HCT116 (cell line): ENCODE measurements at regions not wholly inside any gene's neighbourhood (a gene's known extent, or its start where the extent isn't known, plus 50 kb on each side); places are given as distances from the start of the nearest gene placed in this dataset.

Experiments
- ATAC-seq: fragments of 200-7000 bp; cut with Tn5 transposase; 2 replicates; pipeline ENCODE4 v1.9.1; 2020; ENCODE audit warnings: mild to moderate bottlenecking, moderate library complexity
- BruUV-seq: library from RNA; stranded (reverse); fragments of 400-500 nt; replicated peaks from 2 replicates; lab custom pipeline; 2021; lab: Mats Ljungman, UMichigan
- CTCF ChIA-PET: fragments of 300-600 bp; sonication (Branson Sonifier 250); formaldehyde crosslinking; loops from one replicate; lab custom pipeline; 2021; ENCODE audit warnings: antibody characterized with exemption; lab: Charles Lee
- POLR2A ChIA-PET: fragments of 300-600, 350-600 bp; sonication (Branson Sonifier 250); formaldehyde crosslinking; loops from one replicate; lab custom pipeline; 2021; ENCODE audit warnings: antibody characterized with exemption; lab: Charles Lee
- RAD21 ChIA-PET, 2 experiments: fragments of 300-600 bp; sonication (Branson Sonifier 250); formaldehyde crosslinking; loops; one replicate each; lab custom pipeline; 2023; ENCODE audit warnings: low total read pairs in 2 of 2; ENCODE audit not compliant: uncharacterized antibody in 2 of 2, unreplicated experiment in 2 of 2, low non-redundant PET in 1 of 2; lab: Charles Lee
- DNase-seq: peaks from one replicate; pipeline ENCODE4 v3.0.0-alpha.2; 2010; ENCODE audit warnings: low read depth, low spot score
- H2AFZ ChIP-seq: fragments of 200-600 bp; shearing (Covaris generic), sonication (generic); 2 replicates; pipeline ENCODE4 v1.6.1; 2017; ENCODE audit warnings: low read depth, mixed run types, mixed read lengths, antibody characterized with exemption, low read length; ENCODE audit not compliant: poor library complexity, severe bottlenecking
- H3K27ac ChIP-seq: 2 replicates; pipeline ENCODE4 v1.5.1; 2012; ENCODE audit warnings: low read depth, low read length
- H3K27me3 ChIP-seq: fragments of 200-600 bp; sonication (generic); 2 replicates; pipeline ENCODE4 v1.6.1; 2016; ENCODE audit warnings: mixed run types, low read length, mixed read lengths; ENCODE audit not compliant: insufficient read depth
- H3K36me3 ChIP-seq, 2 experiments: fragments of 200-500 bp in 1 of 2; fragments of 200-600 bp in 1 of 2; sonication (Bioruptor generic) in 1 of 2; sonication (generic) in 1 of 2; 2 replicates each; pipeline versions ENCODE4 v1.5.1 to v1.6.1; 2014 to 2016; ENCODE audit warnings: low read length in 2 of 2, inconsistent platforms in 1 of 2, mixed read lengths in 1 of 2, mixed run types in 1 of 2; ENCODE audit not compliant: insufficient read depth in 2 of 2, control insufficient read depth in 1 of 2
- H3K4me1 ChIP-seq, 2 experiments: fragments of 200-600 bp in 1 of 2; sonication (generic) in 1 of 2; 2 replicates each; pipeline versions ENCODE4 v1.5.1 to v1.6.1; 2012 to 2017; ENCODE audit warnings: low read length in 2 of 2, inconsistent platforms in 1 of 2, mild to moderate bottlenecking in 1 of 2, mixed read lengths in 1 of 2, mixed run types in 1 of 2, moderate library complexity in 1 of 2; ENCODE audit not compliant: insufficient read depth in 2 of 2, control insufficient read depth in 1 of 2
- H3K4me2 ChIP-seq: fragments of 200-600 bp; sonication (generic); 2 replicates; pipeline ENCODE4 v1.6.1; 2017; ENCODE audit warnings: mixed run types, low read length, mixed read lengths
- H3K4me3 ChIP-seq, 2 experiments: fragments of 200-600 bp in 1 of 2; sonication (generic) in 1 of 2; replicated peaks in 1 of 2; 2 replicates each; pipeline ENCODE4 v1.5.1; 2011 to 2016; ENCODE audit warnings: low read length in 2 of 2, control low read depth in 1 of 2, low read depth in 1 of 2, mild to moderate bottlenecking in 1 of 2, mixed read lengths in 1 of 2, mixed run types in 1 of 2
- H3K79me2 ChIP-seq: fragments of 200-600 bp; sonication (generic); 2 replicates; pipeline ENCODE4 v1.6.1; 2017; ENCODE audit warnings: mild to moderate bottlenecking, mixed run types, low read length, moderate library complexity, mixed read lengths; ENCODE audit not compliant: insufficient read depth
- H3K9ac ChIP-seq: fragments of 200-600 bp; sonication (generic); 2 replicates; pipeline ENCODE4 v1.6.1; 2016; ENCODE audit warnings: low read length, mixed read lengths
- H3K9me2 ChIP-seq: fragments of 200-600 bp; sonication (generic), shearing (Covaris generic); 2 replicates; pipeline ENCODE4 v1.6.1; 2017; ENCODE audit warnings: mixed run types, mild to moderate bottlenecking, moderate library complexity; ENCODE audit not compliant: insufficient read depth
- H3K9me3 ChIP-seq, 2 experiments: fragments of 200-500 bp in 1 of 2; fragments of 200-600 bp in 1 of 2; sonication (Bioruptor generic) in 1 of 2; sonication (generic) in 1 of 2; 2 replicates each; pipeline ENCODE4 v1.6.1; 2014 to 2017; ENCODE audit warnings: low read length in 2 of 2, mixed read lengths in 2 of 2, inconsistent platforms in 1 of 2, low read depth in 1 of 2, mild to moderate bottlenecking in 1 of 2, mixed run types in 1 of 2, moderate library complexity in 1 of 2; ENCODE audit not compliant: control insufficient read depth in 1 of 2, insufficient read depth in 1 of 2
- H4K20me1 ChIP-seq: fragments of 200-600 bp; sonication (generic), shearing (Covaris generic); 2 replicates; pipeline ENCODE4 v1.6.1; 2017; ENCODE audit warnings: mixed run types, mild to moderate bottlenecking, moderate library complexity; ENCODE audit not compliant: insufficient read depth
- CBX3 ChIP-seq: IDR thresholded peaks from 2 replicates; pipeline ENCODE4 v1.6.1; 2012; ENCODE audit warnings: low read depth
- EGR1 ChIP-seq: IDR thresholded peaks from 2 replicates; pipeline ENCODE4 v1.6.1; 2012; ENCODE audit warnings: low read depth
- FOSL1 ChIP-seq: IDR thresholded peaks from 2 replicates; pipeline ENCODE4 v1.6.1; 2012; ENCODE audit warnings: low read depth
- POLR2A ChIP-seq: IDR thresholded peaks from 2 replicates; pipeline ENCODE4 v1.7.0; 2011; ENCODE audit warnings: borderline replicate concordance; ENCODE audit not compliant: insufficient read depth, insufficient read length; ENCODE audit errors: extremely low read depth
- POLR2AphosphoS5 ChIP-seq: IDR thresholded peaks from 2 replicates; pipeline ENCODE4 v1.6.1; 2011; ENCODE audit warnings: mild to moderate bottlenecking, low read depth, low read length, moderate library complexity
- REST ChIP-seq: IDR thresholded peaks from 2 replicates; pipeline ENCODE4 v1.6.1; 2012; ENCODE audit warnings: low read depth
- SIN3A ChIP-seq: IDR thresholded peaks from 2 replicates; pipeline ENCODE4 v1.6.1; 2012; ENCODE audit warnings: low read depth
- SP1 ChIP-seq: IDR thresholded peaks from 2 replicates; pipeline ENCODE4 v1.6.1; 2012; ENCODE audit warnings: low read depth
- YY1 ChIP-seq: IDR thresholded peaks from 2 replicates; pipeline ENCODE4 v1.6.1; 2011; ENCODE audit warnings: low read length, low read depth, moderate library complexity, mild to moderate bottlenecking; ENCODE audit not compliant: insufficient replicate concordance; ENCODE audit errors: extremely low read depth
- intact Hi-C: fragments of 100-400 bp; cut with micrococcal nuclease; formaldehyde crosslinking; loops from 2 replicates; pipeline ENCODE4 v1.10.0; 2022

GRCh38 chr9:106177216-106177615 is 482.9 kb downstream of the TMEM38B start:
- Histone ChIP-seq H3K4me3 (no peak overlapping the region), H3K9me3 (no peaks in the 10 kb centered on the region), H3K9ac (no peak overlapping the region), H3K79me2 (no peaks in the 10 kb centered on the region), H3K9me2 (no peaks in the 10 kb centered on the region), H3K36me3 (no peaks in the 10 kb centered on the region), H4K20me1 (no peaks in the 10 kb centered on the region), H3K4me1 (no peaks in the 10 kb centered on the region), H3K27me3 (peaks cover 12% of the 10 kb centered on the region), H3K4me2 (no peak overlapping the region), H3K27ac (no peak overlapping the region), H2AFZ (no peak overlapping the region)
- ChIA-PET RAD21 (no interaction called here), POLR2A (no interaction called here), CTCF (no interaction called here)
- intact Hi-C loops = no loop called here
- TF ChIP-seq FOSL1 = no peak
- no peak for TF ChIP-seq CBX3
- no peak for TF ChIP-seq POLR2AphosphoS5
- TF ChIP-seq SIN3A = no peak
- no peak for TF ChIP-seq REST
- DNase-seq = no peak
- BruUV-seq = no TSS peak
- no peak for ATAC-seq

- Histone ChIP-seq H3K36me3 (no peaks in the 10 kb centered on the region), H3K4me3 (no peak overlapping the region), H3K4me1 (no peaks in the 10 kb centered on the region), H3K9me3 (no peaks in the 10 kb centered on the region), H2AFZ (no peak overlapping the region), H3K9me2 (no peaks in the 10 kb centered on the region), H3K9ac (no peak overlapping the region), H3K79me2 (no peaks in the 10 kb centered on the region), H3K27me3 (peaks cover 11% of the 10 kb centered on the region; the same call in 1 of the 2 replicates), H4K20me1 (no peaks in the 10 kb centered on the region), H3K27ac (no peak overlapping the region), H3K4me2 (no peak overlapping the region)
- ATAC-seq = no peak
- POLR2A ChIA-PET = no interaction called here
- CTCF ChIA-PET = no interaction called here
- RAD21 ChIA-PET = no interaction called here
- TF ChIP-seq YY1 (no peak), EGR1 (no peak), REST (no peak), SP1 (no peak), POLR2A (no peak), CBX3 (no peak)
- no TSS peak for BruUV-seq
- DNase-seq = no peak
- intact Hi-C loops = no loop called here
Measured at GRCh38 chr9:106179191-106179590, 484.9 kb downstream of the TMEM38B start.
